HEK293 (cell line): ENCODE measurements at regions not wholly inside any gene's neighbourhood (a gene's known extent, or its start where the extent isn't known, plus 50 kb on each side); places are given as distances from the start of the nearest gene placed in this dataset.
A peak's percentile ranks its signal among the peaks of the same experiment; 100 is the strongest.

Experiments used
- CTCF ChIA-PET: fragments of 350-600 bp; formaldehyde crosslinking; extraction: SDS; loops from one replicate; lab custom pipeline; 2021; ENCODE audit warnings: antibody characterized with exemption; lab: Yijun Ruan, JAX
- POLR2A ChIA-PET: fragments of 300-600 bp; formaldehyde crosslinking; extraction: SDS; loops from one replicate; lab custom pipeline; 2020; ENCODE audit warnings: antibody characterized with exemption, inconsistent platforms; lab: Yijun Ruan, JAX
- H3K27ac ChIP-seq: fragments of 200-500 bp; sonication (Bioruptor generic); 2 replicates; pipeline ENCODE4 v1.5.1; 2014; ENCODE audit warnings: low read depth, low read length, control low read depth, inconsistent platforms; ENCODE audit errors: extremely low read depth
- H3K36me3 ChIP-seq, 2 experiments: fragments of 200-500 bp in 1 of 2; sonication (Bioruptor generic) in 1 of 2; 1 replicate in 1 of 2; 2 replicates in 1 of 2; pipeline ENCODE4 v1.5.1; 2014 to 2017; ENCODE audit warnings: inconsistent platforms in 2 of 2, low read length in 2 of 2; ENCODE audit not compliant: control insufficient read depth in 2 of 2, insufficient read depth in 1 of 2
- H3K4me1 ChIP-seq: fragments of 200-500 bp; sonication (Bioruptor generic); 2 replicates; pipeline ENCODE4 v1.5.1; 2014; ENCODE audit warnings: mild to moderate bottlenecking, low read length, inconsistent platforms; ENCODE audit not compliant: control insufficient read depth, insufficient read depth
- H3K4me3 ChIP-seq: 2 replicates; pipeline ENCODE4 v1.5.1; 2011; ENCODE audit warnings: low read depth, mild to moderate bottlenecking, control low read depth, low read length, moderate library complexity
- H3K9me3 ChIP-seq: fragments of 200-500 bp; sonication (Bioruptor generic); 2 replicates; pipeline ENCODE4 v1.5.1; 2014; ENCODE audit warnings: low read depth, low read length, inconsistent platforms; ENCODE audit not compliant: control insufficient read depth, insufficient read depth
- BCL11B ChIP-seq: fragments of 450-650 bp; formaldehyde crosslinking; IDR thresholded peaks from 2 replicates; pipeline ENCODE4 v1.5.1; 2016; ENCODE audit warnings: low read depth, missing biosample characterization, missing genetic modification characterization
- GLI2 ChIP-seq: fragments of 450-650 bp; formaldehyde crosslinking; IDR thresholded peaks from 2 replicates; pipeline ENCODE4; 2017; ENCODE audit warnings: missing biosample characterization, missing genetic modification characterization, low read depth, borderline replicate concordance
- GLIS1 ChIP-seq: fragments of 450-650 bp; formaldehyde crosslinking; IDR thresholded peaks from 2 replicates; pipeline ENCODE4 v1.5.1; 2016; ENCODE audit warnings: missing biosample characterization, missing genetic modification characterization
- HOXC10 ChIP-seq: sonication (generic); formaldehyde crosslinking; IDR thresholded peaks from 2 replicates; pipeline ENCODE4 v1.8.1; 2023; ENCODE audit warnings: mild to moderate bottlenecking, missing genetic modification reagents
- MEIS1 ChIP-seq: sonication (generic); formaldehyde crosslinking; IDR thresholded peaks from 2 replicates; pipeline ENCODE4 v1.8.1; 2022; ENCODE audit warnings: missing genetic modification reagents, mild to moderate bottlenecking, borderline replicate concordance
- SP7 ChIP-seq: fragments of 450-650 bp; formaldehyde crosslinking; IDR thresholded peaks from 2 replicates; pipeline ENCODE4 v1.5.1; 2016; ENCODE audit warnings: missing biosample characterization, missing genetic modification characterization
- YY2 ChIP-seq: fragments of 450-650 bp; formaldehyde crosslinking; IDR thresholded peaks from 2 replicates; pipeline ENCODE4 v1.5.1; 2016; ENCODE audit warnings: missing biosample characterization, missing genetic modification characterization
- ZBTB17 ChIP-seq: fragments of 450-650 bp; formaldehyde crosslinking; IDR thresholded peaks from 2 replicates; pipeline ENCODE4 v1.5.1; 2016; ENCODE audit warnings: missing biosample characterization, missing genetic modification characterization
- ZNF112 ChIP-seq: fragments of 450-650 bp; formaldehyde crosslinking; IDR thresholded peaks from 2 replicates; pipeline ENCODE4 v1.5.0; 2017; ENCODE audit warnings: missing biosample characterization, missing genetic modification characterization
- ZNF133 ChIP-seq: fragments of 450-650 bp; formaldehyde crosslinking; IDR thresholded peaks from 2 replicates; pipeline ENCODE4 v1.5.1; 2016; ENCODE audit warnings: missing biosample characterization, missing genetic modification characterization
- ZNF146 ChIP-seq: fragments of 450-650 bp; formaldehyde crosslinking; IDR thresholded peaks from 2 replicates; pipeline ENCODE4 v1.5.1; 2016; ENCODE audit warnings: missing biosample characterization, missing genetic modification characterization
- ZNF202 ChIP-seq: fragments of 450-650 bp; formaldehyde crosslinking; IDR thresholded peaks from 2 replicates; pipeline ENCODE4 v1.5.1; 2016; ENCODE audit warnings: missing biosample characterization, missing genetic modification characterization, borderline replicate concordance
- ZNF23 ChIP-seq: fragments of 450-650 bp; formaldehyde crosslinking; IDR thresholded peaks from 2 replicates; pipeline ENCODE4 v1.5.1; 2016; ENCODE audit warnings: missing biosample characterization, missing genetic modification characterization, borderline replicate concordance
- ZNF292 ChIP-seq: fragments of 450-650 bp; formaldehyde crosslinking; IDR thresholded peaks from 2 replicates; pipeline ENCODE4 v1.5.1; 2016; ENCODE audit warnings: low read depth, missing biosample characterization, missing genetic modification characterization, borderline replicate concordance
- ZNF341 ChIP-seq: fragments of 450-650 bp; formaldehyde crosslinking; IDR thresholded peaks from 2 replicates; pipeline ENCODE4; 2016; ENCODE audit warnings: low read depth, missing biosample characterization, missing genetic modification characterization
- ZNF37A ChIP-seq: fragments of 450-650 bp; IDR thresholded peaks from 2 replicates; pipeline ENCODE4 v1.5.1; 2018; ENCODE audit warnings: missing biosample characterization, missing genetic modification characterization
- ZNF560 ChIP-seq: fragments of 450-650 bp; formaldehyde crosslinking; IDR thresholded peaks from 2 replicates; pipeline ENCODE4 v1.5.1; 2017; ENCODE audit warnings: missing biosample characterization, missing genetic modification characterization, borderline replicate concordance
- ZNF610 ChIP-seq: fragments of 450-650 bp; formaldehyde crosslinking; IDR thresholded peaks from 2 replicates; pipeline ENCODE4 v1.5.1; 2016; ENCODE audit warnings: missing biosample characterization, missing genetic modification characterization, borderline replicate concordance
- ZNF623 ChIP-seq: fragments of 450-650 bp; formaldehyde crosslinking; IDR thresholded peaks from 2 replicates; pipeline ENCODE4 v1.5.1; 2016; ENCODE audit warnings: missing biosample characterization, missing genetic modification characterization
- ZNF629 ChIP-seq: fragments of 450-650 bp; formaldehyde crosslinking; IDR thresholded peaks from 2 replicates; pipeline ENCODE4 v1.5.1; 2017; ENCODE audit warnings: missing biosample characterization, missing genetic modification characterization
- ZNF677 ChIP-seq: fragments of 450-650 bp; IDR thresholded peaks from 2 replicates; pipeline ENCODE4 v1.5.0; 2018; ENCODE audit warnings: missing biosample characterization, mild to moderate bottlenecking, missing genetic modification characterization, moderate library complexity
- ZNF776 ChIP-seq: fragments of 450-650 bp; formaldehyde crosslinking; IDR thresholded peaks from 2 replicates; pipeline ENCODE4 v1.5.0; 2017; ENCODE audit warnings: missing biosample characterization, missing genetic modification characterization, borderline replicate concordance
- ZSCAN16 ChIP-seq: fragments of 450-650 bp; formaldehyde crosslinking; IDR thresholded peaks from 2 replicates; pipeline ENCODE4 v1.5.1; 2016; ENCODE audit warnings: missing biosample characterization, missing genetic modification characterization
- ZSCAN23 ChIP-seq: fragments of 450-650 bp; formaldehyde crosslinking; IDR thresholded peaks from 2 replicates; pipeline ENCODE4 v1.5.1; 2016; ENCODE audit warnings: missing biosample characterization, missing genetic modification characterization
- TF ChIP-seq, protein P1 (sequence below): fragments of 450-650 bp; formaldehyde crosslinking; IDR thresholded peaks from 2 replicates; pipeline ENCODE4 v1.5.0; 2017; ENCODE audit warnings: missing biosample characterization, missing genetic modification characterization, borderline replicate concordance
- TF ChIP-seq, protein P2 (sequence below): fragments of 450-650 bp; formaldehyde crosslinking; IDR thresholded peaks from 2 replicates; pipeline ENCODE4 v1.5.1; 2016; ENCODE audit warnings: missing biosample characterization, missing genetic modification characterization, borderline replicate concordance
- TF ChIP-seq, protein P3 (sequence below): fragments of 450-650 bp; formaldehyde crosslinking; IDR thresholded peaks from 2 replicates; pipeline ENCODE4 v1.5.1; 2017; ENCODE audit warnings: missing biosample characterization, missing genetic modification characterization

DNA sequence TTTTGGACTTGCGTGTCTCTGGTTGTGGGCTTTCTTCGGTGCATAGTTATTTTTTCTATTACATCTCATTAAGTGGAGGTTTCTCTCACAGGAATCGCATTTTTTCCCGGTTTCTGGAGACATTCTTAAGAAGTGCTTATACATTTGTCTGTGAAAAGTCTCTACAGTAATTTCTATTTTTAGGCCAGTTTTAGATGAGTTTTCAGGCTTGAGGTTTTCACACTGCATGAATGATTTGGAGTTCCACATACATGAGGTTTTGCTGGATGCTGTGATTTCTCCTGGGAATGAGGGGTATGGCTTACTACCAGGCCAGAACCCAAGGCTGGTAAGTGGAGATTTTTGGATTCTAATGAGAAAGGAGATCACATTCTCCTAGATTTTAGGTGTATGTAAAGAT, 422.6 kb upstream of the SLIT2 start (continued):
- TF ChIP-seq, protein P1, sequence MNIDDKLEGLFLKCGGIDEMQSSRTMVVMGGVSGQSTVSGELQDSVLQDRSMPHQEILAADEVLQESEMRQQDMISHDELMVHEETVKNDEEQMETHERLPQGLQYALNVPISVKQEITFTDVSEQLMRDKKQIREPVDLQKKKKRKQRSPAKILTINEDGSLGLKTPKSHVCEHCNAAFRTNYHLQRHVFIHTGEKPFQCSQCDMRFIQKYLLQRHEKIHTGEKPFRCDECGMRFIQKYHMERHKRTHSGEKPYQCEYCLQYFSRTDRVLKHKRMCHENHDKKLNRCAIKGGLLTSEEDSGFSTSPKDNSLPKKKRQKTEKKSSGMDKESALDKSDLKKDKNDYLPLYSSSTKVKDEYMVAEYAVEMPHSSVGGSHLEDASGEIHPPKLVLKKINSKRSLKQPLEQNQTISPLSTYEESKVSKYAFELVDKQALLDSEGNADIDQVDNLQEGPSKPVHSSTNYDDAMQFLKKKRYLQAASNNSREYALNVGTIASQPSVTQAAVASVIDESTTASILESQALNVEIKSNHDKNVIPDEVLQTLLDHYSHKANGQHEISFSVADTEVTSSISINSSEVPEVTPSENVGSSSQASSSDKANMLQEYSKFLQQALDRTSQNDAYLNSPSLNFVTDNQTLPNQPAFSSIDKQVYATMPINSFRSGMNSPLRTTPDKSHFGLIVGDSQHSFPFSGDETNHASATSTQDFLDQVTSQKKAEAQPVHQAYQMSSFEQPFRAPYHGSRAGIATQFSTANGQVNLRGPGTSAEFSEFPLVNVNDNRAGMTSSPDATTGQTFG (tag by site-specific recombination) = no peak
- TF ChIP-seq ZNF610 (no peak), YY2 (tag by site-specific recombination) (no peak)
- TF ChIP-seq, all 188 proteins: peak for 0

DNA sequence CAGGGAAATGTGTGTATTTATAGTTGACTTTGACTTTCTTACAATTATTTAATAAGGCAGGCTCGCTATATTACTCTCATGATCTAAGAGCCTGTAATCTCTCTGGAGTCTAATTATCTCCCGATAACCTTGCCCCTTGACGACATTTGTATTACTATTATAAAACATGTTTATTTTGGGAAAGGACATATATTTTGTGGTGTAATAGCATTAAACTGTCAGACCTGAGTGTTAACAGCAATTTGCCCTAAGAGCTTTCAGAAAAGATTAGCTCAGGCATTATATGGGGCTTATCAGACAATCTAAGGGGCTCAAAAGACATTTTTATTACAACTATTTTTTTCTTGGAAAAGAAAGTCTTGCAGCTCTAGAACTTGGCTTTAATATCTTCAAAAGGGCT, 427.9 kb upstream of the SLIT2 start:
- no peak overlapping the region for H3K27ac ChIP-seq
- H3K9me3 ChIP-seq = no peaks in the 10 kb centered on the region
- CTCF ChIA-PET = interaction anchor here (0.9 kb wide), 1 partner anchor 424 kb away, joined by 3 read pairs; no protein-coding TSS in a partner anchor
- peaks cover 10% of the 10 kb centered on the region for H3K4me1 ChIP-seq
- H3K36me3 ChIP-seq = no peaks in the 10 kb centered on the region
- no peak overlapping the region for H3K4me3 ChIP-seq
- POLR2A ChIA-PET = interaction anchor here (0.9 kb wide), 1 partner anchor 424 kb away, joined by 3 read pairs; no protein-coding TSS in a partner anchor
- TF ChIP-seq ZNF776 (no peak), MEIS1 (CRISPR knock-in tag) (no peak), ZNF341 (tag by site-specific recombination) (no peak), ZSCAN16 (0 out of 2 replicates have a peak, but pooled peaks have one; percentile 35), ZNF37A (tag by site-specific recombination) (no peak), ZNF560 (tag by site-specific recombination) (no peak), ZNF677 (tag by site-specific recombination) (no peak), ZNF146 (peak; percentile 4; the same call in 1 of the 2 replicates), ZNF23 (tag by site-specific recombination) (no peak), ZNF133 (tag by site-specific recombination) (no peak), HOXC10 (no peak), BCL11B (peak; percentile 86), ZNF629 (tag by site-specific recombination) (peak; percentile 81), ZNF292 (tag by site-specific recombination) (no peak), ZBTB17 (tag by site-specific recombination) (peak; percentile 65), ZNF623 (tag by site-specific recombination) (no peak), GLIS1 (tag by site-specific recombination) (0 out of 2 replicates have a peak, but pooled peaks have one; percentile 20), ZNF112 (tag by site-specific recombination) (no peak), ZNF202 (tag by site-specific recombination) (no peak), ZSCAN23 (0 out of 2 replicates have a peak, but pooled peaks have one; percentile 64), GLI2 (peak; percentile 94), SP7 (tag by site-specific recombination) (peak; percentile 87), YY2 (tag by site-specific recombination) (no peak)
- TF ChIP-seq, protein P2, sequence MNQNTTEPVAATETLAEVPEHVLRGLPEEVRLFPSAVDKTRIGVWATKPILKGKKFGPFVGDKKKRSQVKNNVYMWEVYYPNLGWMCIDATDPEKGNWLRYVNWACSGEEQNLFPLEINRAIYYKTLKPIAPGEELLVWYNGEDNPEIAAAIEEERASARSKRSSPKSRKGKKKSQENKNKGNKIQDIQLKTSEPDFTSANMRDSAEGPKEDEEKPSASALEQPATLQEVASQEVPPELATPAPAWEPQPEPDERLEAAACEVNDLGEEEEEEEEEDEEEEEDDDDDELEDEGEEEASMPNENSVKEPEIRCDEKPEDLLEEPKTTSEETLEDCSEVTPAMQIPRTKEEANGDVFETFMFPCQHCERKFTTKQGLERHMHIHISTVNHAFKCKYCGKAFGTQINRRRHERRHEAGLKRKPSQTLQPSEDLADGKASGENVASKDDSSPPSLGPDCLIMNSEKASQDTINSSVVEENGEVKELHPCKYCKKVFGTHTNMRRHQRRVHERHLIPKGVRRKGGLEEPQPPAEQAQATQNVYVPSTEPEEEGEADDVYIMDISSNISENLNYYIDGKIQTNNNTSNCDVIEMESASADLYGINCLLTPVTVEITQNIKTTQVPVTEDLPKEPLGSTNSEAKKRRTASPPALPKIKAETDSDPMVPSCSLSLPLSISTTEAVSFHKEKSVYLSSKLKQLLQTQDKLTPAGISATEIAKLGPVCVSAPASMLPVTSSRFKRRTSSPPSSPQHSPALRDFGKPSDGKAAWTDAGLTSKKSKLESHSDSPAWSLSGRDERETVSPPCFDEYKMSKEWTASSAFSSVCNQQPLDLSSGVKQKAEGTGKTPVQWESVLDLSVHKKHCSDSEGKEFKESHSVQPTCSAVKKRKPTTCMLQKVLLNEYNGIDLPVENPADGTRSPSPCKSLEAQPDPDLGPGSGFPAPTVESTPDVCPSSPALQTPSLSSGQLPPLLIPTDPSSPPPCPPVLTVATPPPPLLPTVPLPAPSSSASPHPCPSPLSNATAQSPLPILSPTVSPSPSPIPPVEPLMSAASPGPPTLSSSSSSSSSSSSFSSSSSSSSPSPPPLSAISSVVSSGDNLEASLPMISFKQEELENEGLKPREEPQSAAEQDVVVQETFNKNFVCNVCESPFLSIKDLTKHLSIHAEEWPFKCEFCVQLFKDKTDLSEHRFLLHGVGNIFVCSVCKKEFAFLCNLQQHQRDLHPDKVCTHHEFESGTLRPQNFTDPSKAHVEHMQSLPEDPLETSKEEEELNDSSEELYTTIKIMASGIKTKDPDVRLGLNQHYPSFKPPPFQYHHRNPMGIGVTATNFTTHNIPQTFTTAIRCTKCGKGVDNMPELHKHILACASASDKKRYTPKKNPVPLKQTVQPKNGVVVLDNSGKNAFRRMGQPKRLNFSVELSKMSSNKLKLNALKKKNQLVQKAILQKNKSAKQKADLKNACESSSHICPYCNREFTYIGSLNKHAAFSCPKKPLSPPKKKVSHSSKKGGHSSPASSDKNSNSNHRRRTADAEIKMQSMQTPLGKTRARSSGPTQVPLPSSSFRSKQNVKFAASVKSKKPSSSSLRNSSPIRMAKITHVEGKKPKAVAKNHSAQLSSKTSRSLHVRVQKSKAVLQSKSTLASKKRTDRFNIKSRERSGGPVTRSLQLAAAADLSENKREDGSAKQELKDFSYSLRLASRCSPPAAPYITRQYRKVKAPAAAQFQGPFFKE (tag by site-specific recombination) = no peak
- TF ChIP-seq, protein P3, sequence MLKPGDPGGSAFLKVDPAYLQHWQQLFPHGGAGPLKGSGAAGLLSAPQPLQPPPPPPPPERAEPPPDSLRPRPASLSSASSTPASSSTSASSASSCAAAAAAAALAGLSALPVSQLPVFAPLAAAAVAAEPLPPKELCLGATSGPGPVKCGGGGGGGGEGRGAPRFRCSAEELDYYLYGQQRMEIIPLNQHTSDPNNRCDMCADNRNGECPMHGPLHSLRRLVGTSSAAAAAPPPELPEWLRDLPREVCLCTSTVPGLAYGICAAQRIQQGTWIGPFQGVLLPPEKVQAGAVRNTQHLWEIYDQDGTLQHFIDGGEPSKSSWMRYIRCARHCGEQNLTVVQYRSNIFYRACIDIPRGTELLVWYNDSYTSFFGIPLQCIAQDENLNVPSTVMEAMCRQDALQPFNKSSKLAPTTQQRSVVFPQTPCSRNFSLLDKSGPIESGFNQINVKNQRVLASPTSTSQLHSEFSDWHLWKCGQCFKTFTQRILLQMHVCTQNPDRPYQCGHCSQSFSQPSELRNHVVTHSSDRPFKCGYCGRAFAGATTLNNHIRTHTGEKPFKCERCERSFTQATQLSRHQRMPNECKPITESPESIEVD (tag by site-specific recombination) = peak; percentile 96
